SK-N-SH treated with all-trans-retinoic acid at 6 μM for 48 hours (cell line): ENCODE measurements at regions not wholly inside any gene's neighbourhood (a gene's known extent, or its start where the extent isn't known, plus 50 kb on each side); places are given as distances from the start of the nearest gene placed in this dataset.

ENCODE experiments used
- BACH2 ChIP-seq: fragments of 250-450 bp; sonication (Bioruptor Pico); IDR thresholded peaks from 2 replicates; pipeline ENCODE4 v1.9.0; 2021; ENCODE audit warnings: mild to moderate bottlenecking, borderline replicate concordance
- ESRRG ChIP-seq: fragments of 250-450 bp; sonication (Bioruptor Pico); IDR thresholded peaks from 2 replicates; pipeline ENCODE4 v1.6.1; 2021; ENCODE audit warnings: mild to moderate bottlenecking
- GLIS3 ChIP-seq: fragments of 250-450 bp; sonication (Bioruptor Pico); IDR thresholded peaks from 2 replicates; pipeline ENCODE4 v1.5.0; 2020; ENCODE audit warnings: mild to moderate bottlenecking, moderate library complexity
- POU6F1 ChIP-seq: fragments of 250-450 bp; sonication (Bioruptor Pico); IDR thresholded peaks from 2 replicates; pipeline ENCODE4 v1.8.0; 2021; ENCODE audit warnings: low read depth, mild to moderate bottlenecking, moderate library complexity, borderline replicate concordance
- ZNF565 ChIP-seq: fragments of 450-650 bp; formaldehyde crosslinking; conservative IDR thresholded peaks from 2 replicates; pipeline ENCODE4 v1.5.0; 2020; ENCODE audit warnings: low read depth, mild to moderate bottlenecking, moderate library complexity
- ZNF70 ChIP-seq: fragments of 450-650 bp; formaldehyde crosslinking; IDR thresholded peaks from 2 replicates; pipeline ENCODE4 v1.5.0; 2020; ENCODE audit warnings: mild to moderate bottlenecking, moderate library complexity
- TF ChIP-seq, protein P1 (sequence below): fragments of 250-450 bp; sonication (Bioruptor Pico); IDR thresholded peaks from 2 replicates; pipeline ENCODE4 v1.8.0; 2020; ENCODE audit warnings: mild to moderate bottlenecking, moderate library complexity, borderline replicate concordance

DNA sequence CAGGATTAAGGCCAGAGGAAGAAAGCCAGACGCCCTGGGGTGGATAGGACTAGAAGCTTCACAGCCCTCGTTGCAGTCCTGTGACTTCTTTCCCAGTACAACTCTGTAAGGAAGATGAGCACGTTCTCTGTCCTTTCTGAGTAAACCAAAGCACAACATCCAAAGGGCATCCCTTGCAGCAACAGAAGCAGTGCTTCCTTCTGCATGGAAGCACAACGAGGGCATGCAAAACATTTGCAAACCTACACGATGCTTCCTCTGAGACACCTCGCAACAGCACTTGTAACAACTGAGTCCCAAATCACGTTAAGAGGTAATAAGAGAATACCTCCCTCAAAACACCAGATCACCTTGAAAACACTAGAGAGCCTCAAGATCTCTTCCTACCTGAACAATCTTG is 335.7 kb upstream of the RASGEF1B start:
- TF ChIP-seq, protein P1, sequence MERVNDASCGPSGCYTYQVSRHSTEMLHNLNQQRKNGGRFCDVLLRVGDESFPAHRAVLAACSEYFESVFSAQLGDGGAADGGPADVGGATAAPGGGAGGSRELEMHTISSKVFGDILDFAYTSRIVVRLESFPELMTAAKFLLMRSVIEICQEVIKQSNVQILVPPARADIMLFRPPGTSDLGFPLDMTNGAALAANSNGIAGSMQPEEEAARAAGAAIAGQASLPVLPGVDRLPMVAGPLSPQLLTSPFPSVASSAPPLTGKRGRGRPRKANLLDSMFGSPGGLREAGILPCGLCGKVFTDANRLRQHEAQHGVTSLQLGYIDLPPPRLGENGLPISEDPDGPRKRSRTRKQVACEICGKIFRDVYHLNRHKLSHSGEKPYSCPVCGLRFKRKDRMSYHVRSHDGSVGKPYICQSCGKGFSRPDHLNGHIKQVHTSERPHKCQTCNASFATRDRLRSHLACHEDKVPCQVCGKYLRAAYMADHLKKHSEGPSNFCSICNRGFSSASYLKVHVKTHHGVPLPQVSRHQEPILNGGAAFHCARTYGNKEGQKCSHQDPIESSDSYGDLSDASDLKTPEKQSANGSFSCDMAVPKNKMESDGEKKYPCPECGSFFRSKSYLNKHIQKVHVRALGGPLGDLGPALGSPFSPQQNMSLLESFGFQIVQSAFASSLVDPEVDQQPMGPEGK (CRISPR knock-in tag), result no peak
- TF ChIP-seq ESRRG (CRISPR knock-in tag), result no peak
- no peak for TF ChIP-seq ZNF70 (CRISPR knock-in tag)
- TF ChIP-seq ZNF565 (CRISPR knock-in tag), result no peak
- no peak for TF ChIP-seq POU6F1 (CRISPR knock-in tag)
- no peak for TF ChIP-seq GLIS3 (CRISPR knock-in tag)
- TF ChIP-seq BACH2 (CRISPR knock-in tag), result no peak
